Endothelial cell (in vitro differentiated cells): ENCODE measurements at regions not wholly inside any gene's neighbourhood (a gene's known extent, or its start where the extent isn't known, plus 50 kb on each side); places are given as distances from the start of the nearest gene placed in this dataset.
"Not testable (repeated sequence)": the region's sequence is repeated elsewhere in the genome, so short reads cannot be mapped to it uniquely, and the experiment has no call there.

Source experiments
- DNase-seq: peaks from one replicate; pipeline ENCODE4 v3.0.0; 2021; ENCODE audit warnings: low spot score
- H3K27ac Mint-ChIP-seq: one replicate; pipeline ENCODE4 v1.8.0; 2021; ENCODE audit warnings: mixed read lengths, inconsistent platforms; ENCODE audit not compliant: unreplicated experiment
- H3K27me3 Mint-ChIP-seq: one replicate; pipeline ENCODE4 v1.8.0; 2021; ENCODE audit warnings: mild to moderate bottlenecking, moderate library complexity, mixed read lengths, inconsistent platforms; ENCODE audit not compliant: unreplicated experiment
- H3K36me3 Mint-ChIP-seq: one replicate; pipeline ENCODE4 v1.8.0; 2021; ENCODE audit warnings: mild to moderate bottlenecking, low read depth, mixed read lengths, inconsistent platforms; ENCODE audit not compliant: unreplicated experiment
- H3K4me1 Mint-ChIP-seq: one replicate; pipeline ENCODE4 v1.8.0; 2021; ENCODE audit warnings: mild to moderate bottlenecking, mixed read lengths, inconsistent platforms; ENCODE audit not compliant: unreplicated experiment
- H3K4me3 Mint-ChIP-seq: one replicate; pipeline ENCODE4 v1.8.0; 2021; ENCODE audit warnings: mild to moderate bottlenecking, mixed read lengths, inconsistent platforms; ENCODE audit not compliant: unreplicated experiment
- H3K9me3 Mint-ChIP-seq: one replicate; pipeline ENCODE4 v1.8.0; 2021; ENCODE audit warnings: mixed read lengths, inconsistent platforms; ENCODE audit not compliant: unreplicated experiment
- CTCF ChIP-seq: fragments of 200-600 bp; sonication (generic); IDR thresholded peaks from one replicate; pipeline ENCODE4 v1.5.0; 2021; ENCODE audit warnings: antibody characterized with exemption; ENCODE audit not compliant: unreplicated experiment

- Mint-ChIP-seq H3K9me3 (no peaks in the 10 kb centered on the region), H3K27me3 (peaks cover 3% of the 10 kb centered on the region), H3K4me1 (peaks cover 10% of the 10 kb centered on the region), H3K4me3 (no peak overlapping the region), H3K36me3 (no peaks in the 10 kb centered on the region), H3K27ac (no peak overlapping the region)
- DNase-seq, result no peak
- no peak for TF ChIP-seq CTCF
These were observed 184.7 kb upstream of the OTX2 start for GRCh38 chr14:56995010-56995409.

- H3K9me3 Mint-ChIP-seq, result no peaks in the 10 kb centered on the region
- no peak overlapping the region for H3K27ac Mint-ChIP-seq
These were observed 182.1 kb upstream of the OTX2 start for GRCh38 chr14:56992332-56992820.

GRCh38 chr14:56990991-56991627, 180.8 kb upstream of the OTX2 start:
- not testable (repeated sequence) for H3K4me1 Mint-ChIP-seq, H3K4me3 Mint-ChIP-seq

More at GRCh38 chr14:56992332-56992820, 182.1 kb upstream of the OTX2 start:
- TF ChIP-seq CTCF, result no peak
- Mint-ChIP-seq H3K4me3 (no peak overlapping the region), H3K4me1 (no peaks in the 10 kb centered on the region), H3K36me3 (no peaks in the 10 kb centered on the region), H3K27me3 (peaks cover 3% of the 10 kb centered on the region)
- DNase-seq, result no peak

GRCh38 chr14:56989359-56989758, 179.1 kb upstream of the OTX2 start:
- Mint-ChIP-seq H3K4me3 (no peak overlapping the region), H3K27ac (no peak overlapping the region), H3K36me3 (no peaks in the 10 kb centered on the region), H3K27me3 (peaks cover 3% of the 10 kb centered on the region), H3K9me3 (no peaks in the 10 kb centered on the region), H3K4me1 (no peaks in the 10 kb centered on the region)
- no peak for TF ChIP-seq CTCF
- no peak for DNase-seq

More at GRCh38 chr14:56990991-56991627, 180.8 kb upstream of the OTX2 start:
- DNase-seq, H3K27me3 Mint-ChIP-seq, H3K27ac Mint-ChIP-seq, H3K36me3 Mint-ChIP-seq, H3K9me3 Mint-ChIP-seq: not testable (repeated sequence)

- no peak overlapping the region for H3K4me3 Mint-ChIP-seq
- H3K9me3 Mint-ChIP-seq, result no peaks in the 10 kb centered on the region
- no peak for DNase-seq
- H3K27me3 Mint-ChIP-seq, result no peaks in the 10 kb centered on the region
- no peaks in the 10 kb centered on the region for H3K36me3 Mint-ChIP-seq
- TF ChIP-seq CTCF, result no peak
- peaks cover 15% of the 10 kb centered on the region for H3K4me1 Mint-ChIP-seq
- H3K27ac Mint-ChIP-seq, result no peak overlapping the region
These were observed 169.7 kb upstream of the OTX2 start for GRCh38 chr14:56979936-56980335.
